PC-9 (cell line): ENCODE measurements at regions not wholly inside any gene's neighbourhood (a gene's known extent, or its start where the extent isn't known, plus 50 kb on each side); places are given as distances from the start of the nearest gene placed in this dataset.

ENCODE experiments used
- CTCF ChIP-seq: fragments of 200-600 bp; sonication (generic); conservative IDR thresholded peaks from 2 replicates; pipeline ENCODE4 v1.6.1; 2017; ENCODE audit warnings: mixed run types, antibody characterized with exemption, mild to moderate bottlenecking, moderate library complexity
- EZH2 ChIP-seq: fragments of 200-600 bp; sonication (generic); IDR thresholded peaks from 2 replicates; pipeline ENCODE4 v1.8.0; 2017; ENCODE audit warnings: antibody characterized with exemption, low read depth

GRCh38 chr15:47610736-47611135 is 106.6 kb upstream of the SEMA6D start:
- TF ChIP-seq CTCF (no peak), EZH2 (no peak)
